Smooth muscle cell (in vitro differentiated cells): ENCODE measurements at regions not wholly inside any gene's neighbourhood (a gene's known extent, or its start where the extent isn't known, plus 50 kb on each side); places are given as distances from the start of the nearest gene placed in this dataset.

Experiments used
- DNase-seq: peaks from one replicate; lab custom pipeline; 2025; ENCODE audit not compliant: unreplicated experiment; lab: John Stamatoyannopoulos, UW
- H2AFZ ChIP-seq: fragments of 200-600 bp; sonication (generic); 2 replicates; pipeline ENCODE4 v1.6.0; 2016; ENCODE audit warnings: antibody characterized with exemption, low read depth, mild to moderate bottlenecking
- H3F3A ChIP-seq: fragments of 200-600 bp; sonication (generic); 2 replicates; pipeline ENCODE4 v1.6.0; 2017; ENCODE audit warnings: antibody characterized with exemption, low read depth
- H3K27ac ChIP-seq: fragments of 200-600 bp; sonication (generic); 2 replicates; pipeline ENCODE4 v1.5.1; 2016; ENCODE audit warnings: low read depth, mild to moderate bottlenecking
- H3K27me3 ChIP-seq: fragments of 200-600 bp; sonication (generic); 2 replicates; pipeline ENCODE4 v1.6.1; 2016; ENCODE audit warnings: low read depth, mild to moderate bottlenecking
- H3K36me3 ChIP-seq: fragments of 200-600 bp; sonication (generic); 2 replicates; pipeline ENCODE4 v1.5.1; 2016; ENCODE audit warnings: low read depth
- H3K4me1 ChIP-seq: fragments of 200-600 bp; sonication (generic); 2 replicates; pipeline ENCODE4 v1.5.1; 2016; ENCODE audit warnings: low read depth
- H3K4me2 ChIP-seq: fragments of 200-600 bp; sonication (generic); 2 replicates; pipeline ENCODE4 v1.6.0; 2016; ENCODE audit warnings: mild to moderate bottlenecking
- H3K4me3 ChIP-seq: fragments of 200-600 bp; sonication (generic); 2 replicates; pipeline ENCODE4 v1.5.1; 2016; ENCODE audit warnings: mild to moderate bottlenecking
- H3K79me2 ChIP-seq: fragments of 200-600 bp; sonication (generic); 2 replicates; pipeline ENCODE4 v1.6.0; 2016; ENCODE audit warnings: low read depth, mild to moderate bottlenecking
- H3K9ac ChIP-seq: fragments of 200-600 bp; sonication (generic); 2 replicates; pipeline ENCODE4 v1.6.0; 2016; ENCODE audit warnings: low read depth
- H3K9me3 ChIP-seq: fragments of 200-600 bp; sonication (generic); replicated peaks from 2 replicates; pipeline ENCODE4 v1.5.1; 2016; ENCODE audit warnings: low read depth
- H4K20me1 ChIP-seq: fragments of 200-600 bp; sonication (generic); 2 replicates; pipeline ENCODE4 v1.6.0; 2016; ENCODE audit warnings: low read depth
- CTCF ChIP-seq: fragments of 200-600 bp; sonication (generic); IDR thresholded peaks from 2 replicates; pipeline ENCODE4 v1.5.1; 2017; ENCODE audit warnings: borderline replicate concordance, mild to moderate bottlenecking, antibody characterized with exemption; ENCODE audit not compliant: insufficient read depth, poor library complexity, severe bottlenecking
- WGBS: methylation state at CpG from one replicate; pipeline ENCODE4 v1.1.7; 2016; ENCODE audit warnings: low lambda C conversion rate; 5-methylcytosine and 5-hydroxymethylcytosine counted together

- DNase-seq = no peak
- Histone ChIP-seq H2AFZ (no peak overlapping the region), H3K9ac (no peak overlapping the region), H3K4me2 (no peak overlapping the region), H3K36me3 (no peaks in the 10 kb centered on the region), H3K9me3 (no peaks in the 10 kb centered on the region), H3K79me2 (no peaks in the 10 kb centered on the region), H3K27ac (no peak overlapping the region), H3K4me1 (no peaks in the 10 kb centered on the region), H4K20me1 (no peaks in the 10 kb centered on the region), H3K4me3 (no peak overlapping the region), H3F3A (no peaks in the 10 kb centered on the region), H3K27me3 (peaks cover 5% of the 10 kb centered on the region)
- 84% methylated on average over 2 of the region's 2 CpGs for WGBS
- TF ChIP-seq CTCF = no peak
Measured at GRCh38 chr9:34793428-34793827, 83.5 kb upstream of the CCL21 start.

GRCh38 chr9:34783951-34784487 is 74.1 kb upstream of the CCL21 start:
- Histone ChIP-seq H4K20me1 (no peaks in the 10 kb centered on the region), H3K36me3 (no peaks in the 10 kb centered on the region), H3K79me2 (no peaks in the 10 kb centered on the region), H2AFZ (no peak overlapping the region), H3K4me2 (no peak overlapping the region), H3K27ac (no peak overlapping the region), H3K4me1 (no peaks in the 10 kb centered on the region), H3F3A (no peaks in the 10 kb centered on the region), H3K9me3 (no peaks in the 10 kb centered on the region), H3K9ac (no peak overlapping the region), H3K4me3 (no peak overlapping the region), H3K27me3 (peaks cover 32% of the 10 kb centered on the region)
- WGBS = 85% methylated on average over 4 of the region's 4 CpGs
- no peak for DNase-seq
- TF ChIP-seq CTCF = no peak

- H3K9me3 ChIP-seq = no peaks in the 10 kb centered on the region
- H3K4me2 ChIP-seq = no peak overlapping the region
- no peaks in the 10 kb centered on the region for H3F3A ChIP-seq
- no peak overlapping the region for H3K27ac ChIP-seq
- no peaks in the 10 kb centered on the region for H3K79me2 ChIP-seq
- no peaks in the 10 kb centered on the region for H3K36me3 ChIP-seq
- no peak for DNase-seq
- TF ChIP-seq CTCF = no peak
- peaks cover 32% of the 10 kb centered on the region for H3K27me3 ChIP-seq
- 95% methylated on average over 2 of the region's 2 CpGs for WGBS
- no peak overlapping the region for H2AFZ ChIP-seq
- no peaks in the 10 kb centered on the region for H3K4me1 ChIP-seq
- no peaks in the 10 kb centered on the region for H4K20me1 ChIP-seq
- H3K9ac ChIP-seq = no peak overlapping the region
- H3K4me3 ChIP-seq = no peak overlapping the region
Measured at GRCh38 chr9:34782372-34782771, 72.4 kb upstream of the CCL21 start.

- H3F3A ChIP-seq = no peaks in the 10 kb centered on the region
- no peak overlapping the region for H3K4me2 ChIP-seq
- H2AFZ ChIP-seq = no peak overlapping the region
- H3K79me2 ChIP-seq = no peaks in the 10 kb centered on the region
- no peak for TF ChIP-seq CTCF
- DNase-seq = no peak
- no peak overlapping the region for H3K27ac ChIP-seq
- H4K20me1 ChIP-seq = no peaks in the 10 kb centered on the region
- no peaks in the 10 kb centered on the region for H3K9me3 ChIP-seq
- H3K4me3 ChIP-seq = no peak overlapping the region
- no peaks in the 10 kb centered on the region for H3K36me3 ChIP-seq
- H3K27me3 ChIP-seq = peaks cover 9% of the 10 kb centered on the region
- H3K4me1 ChIP-seq = no peaks in the 10 kb centered on the region
- H3K9ac ChIP-seq = no peak overlapping the region
- 94% methylated on average over 2 of the region's 2 CpGs for WGBS
Measured at GRCh38 chr9:34777666-34778065, 67.7 kb upstream of the CCL21 start.
